GM13977 (cell line): ENCODE measurements at regions not wholly inside any gene's neighbourhood (a gene's known extent, or its start where the extent isn't known, plus 50 kb on each side); places are given as distances from the start of the nearest gene placed in this dataset.

Source experiments
- DNase-seq: peaks from one replicate; pipeline ENCODE4 v3.0.0; 2012; ENCODE audit warnings: low spot score
- in situ Hi-C: fragments of 300-500 bp; cut with MboI; formaldehyde crosslinking; loops from one replicate; pipeline ENCODE4 v1.12.0; 2022; ENCODE audit warnings: low sequenced_read_pairs, low pct_unique_long_range_greater_than_20kb, mixed read lengths, inconsistent platforms; ENCODE audit not compliant: unreplicated experiment
- TF ChIP-seq, protein P1 (sequence below): IDR thresholded peaks from 2 replicates; pipeline ENCODE4 v1.5.1; 2012; ENCODE audit warnings: mild to moderate bottlenecking, control low read depth; ENCODE audit not compliant: insufficient read depth; ENCODE audit errors: extremely low read depth, missing control alignments

- in situ Hi-C loops = no loop called here
- TF ChIP-seq, protein P1, sequence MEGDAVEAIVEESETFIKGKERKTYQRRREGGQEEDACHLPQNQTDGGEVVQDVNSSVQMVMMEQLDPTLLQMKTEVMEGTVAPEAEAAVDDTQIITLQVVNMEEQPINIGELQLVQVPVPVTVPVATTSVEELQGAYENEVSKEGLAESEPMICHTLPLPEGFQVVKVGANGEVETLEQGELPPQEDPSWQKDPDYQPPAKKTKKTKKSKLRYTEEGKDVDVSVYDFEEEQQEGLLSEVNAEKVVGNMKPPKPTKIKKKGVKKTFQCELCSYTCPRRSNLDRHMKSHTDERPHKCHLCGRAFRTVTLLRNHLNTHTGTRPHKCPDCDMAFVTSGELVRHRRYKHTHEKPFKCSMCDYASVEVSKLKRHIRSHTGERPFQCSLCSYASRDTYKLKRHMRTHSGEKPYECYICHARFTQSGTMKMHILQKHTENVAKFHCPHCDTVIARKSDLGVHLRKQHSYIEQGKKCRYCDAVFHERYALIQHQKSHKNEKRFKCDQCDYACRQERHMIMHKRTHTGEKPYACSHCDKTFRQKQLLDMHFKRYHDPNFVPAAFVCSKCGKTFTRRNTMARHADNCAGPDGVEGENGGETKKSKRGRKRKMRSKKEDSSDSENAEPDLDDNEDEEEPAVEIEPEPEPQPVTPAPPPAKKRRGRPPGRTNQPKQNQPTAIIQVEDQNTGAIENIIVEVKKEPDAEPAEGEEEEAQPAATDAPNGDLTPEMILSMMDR = no peak
- no peak for DNase-seq
These were observed 302.7 kb downstream of the PLK2 start for GRCh38 chr5:58156973-58157701.

DNA sequence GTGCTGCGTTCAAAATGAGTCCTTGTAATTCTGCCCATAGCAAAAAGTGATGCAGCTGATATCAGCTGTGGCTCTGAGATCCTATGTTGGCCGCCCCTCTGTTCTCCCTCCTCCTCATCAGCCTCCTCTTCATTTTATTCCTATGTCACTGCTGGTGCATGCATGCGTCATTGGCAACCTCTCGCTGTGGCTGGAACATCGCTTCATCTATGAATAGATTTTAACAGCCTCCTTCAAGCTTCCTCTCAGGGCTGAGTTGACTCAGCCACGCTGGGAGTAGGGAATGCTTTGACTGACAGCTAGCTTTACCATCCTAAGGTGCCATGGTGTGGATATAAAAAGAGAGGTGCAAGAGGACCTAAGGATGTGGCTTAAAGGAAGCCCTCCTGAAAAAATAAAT is 303.5 kb downstream of the PLK2 start:
- no peak for DNase-seq
- in situ Hi-C loops = no loop called here
- TF ChIP-seq, protein P1 = no peak

GRCh38 chr5:58153255-58153654 is 306.6 kb downstream of the PLK2 start:
- in situ Hi-C loops = no loop called here
- TF ChIP-seq, protein P1 = no peak
- no peak for DNase-seq

- in situ Hi-C loops = no loop called here
- TF ChIP-seq, protein P1 = no peak
These were observed 308.5 kb downstream of the PLK2 start for GRCh38 chr5:58151414-58151813.

DNA sequence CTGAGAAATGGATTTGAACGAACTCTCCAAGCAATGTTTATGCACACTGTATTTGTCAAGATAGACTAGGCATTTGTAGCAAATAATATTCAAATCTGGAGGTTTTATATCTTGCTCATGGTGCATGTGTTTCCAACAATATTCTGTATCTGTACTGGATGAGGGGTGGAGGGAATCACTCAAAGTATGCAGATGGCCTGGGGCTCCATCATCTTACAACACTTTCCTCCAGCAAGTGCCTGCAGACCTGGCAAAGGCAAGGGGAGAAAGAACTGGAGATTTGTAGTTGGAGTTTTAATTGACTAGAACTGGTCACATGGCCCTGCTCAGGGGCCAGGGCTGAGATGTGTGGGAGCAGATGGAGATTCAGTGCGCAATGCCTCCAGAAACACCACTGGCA is 309.0 kb downstream of the PLK2 start:
- in situ Hi-C loops = no loop called here
- DNase-seq = no peak
- TF ChIP-seq, protein P1 = no peak

More at GRCh38 chr5:58151414-58151813, 308.5 kb downstream of the PLK2 start:
- no peak for DNase-seq

- in situ Hi-C loops = no loop called here
- DNase-seq = no peak
These were observed 310.1 kb downstream of the PLK2 start for GRCh38 chr5:58149746-58150145.

More at GRCh38 chr5:58149746-58150145, 310.1 kb downstream of the PLK2 start:
- TF ChIP-seq, protein P1 = no peak
